GM10248 (cell line): ENCODE measurements at regions not wholly inside any gene's neighbourhood (a gene's known extent, or its start where the extent isn't known, plus 50 kb on each side); places are given as distances from the start of the nearest gene placed in this dataset.

Source experiments
- CTCF ChIA-PET: fragments of 300-600 bp; sonication (Branson Sonifier 250); formaldehyde crosslinking; extraction: SDS; loops from one replicate; lab custom pipeline; 2021; ENCODE audit warnings: antibody characterized with exemption; lab: Yijun Ruan, JAX
- POLR2A ChIA-PET: fragments of 350-650 bp; sonication (Branson Sonifier 250); formaldehyde crosslinking; extraction: SDS; loops from one replicate; lab custom pipeline; 2020; ENCODE audit warnings: antibody characterized with exemption; lab: Yijun Ruan, JAX
- DNase-seq: peaks from one replicate; pipeline ENCODE4 v3.0.0; 2012; ENCODE audit errors: extremely low spot score
- CTCF ChIP-seq: IDR thresholded peaks from 2 replicates; pipeline ENCODE4 v1.5.1; 2012; ENCODE audit warnings: mild to moderate bottlenecking, low read depth; ENCODE audit errors: extremely low read depth, missing control alignments, control extremely low read depth

GRCh38 chr16:24667244-24667764, 62.1 kb upstream of the TNRC6A start:
- ChIA-PET POLR2A (interaction anchor here (0.5 kb wide), 1 partner anchor 58 kb away, joined by 6 read pairs; no protein-coding TSS in a partner anchor), CTCF (interaction anchor here (0.5 kb wide), 1 partner anchor 67 kb away, joined by 3 read pairs; no protein-coding TSS in a partner anchor)
- DNase-seq: no peak
- TF ChIP-seq CTCF: no peak

DNA sequence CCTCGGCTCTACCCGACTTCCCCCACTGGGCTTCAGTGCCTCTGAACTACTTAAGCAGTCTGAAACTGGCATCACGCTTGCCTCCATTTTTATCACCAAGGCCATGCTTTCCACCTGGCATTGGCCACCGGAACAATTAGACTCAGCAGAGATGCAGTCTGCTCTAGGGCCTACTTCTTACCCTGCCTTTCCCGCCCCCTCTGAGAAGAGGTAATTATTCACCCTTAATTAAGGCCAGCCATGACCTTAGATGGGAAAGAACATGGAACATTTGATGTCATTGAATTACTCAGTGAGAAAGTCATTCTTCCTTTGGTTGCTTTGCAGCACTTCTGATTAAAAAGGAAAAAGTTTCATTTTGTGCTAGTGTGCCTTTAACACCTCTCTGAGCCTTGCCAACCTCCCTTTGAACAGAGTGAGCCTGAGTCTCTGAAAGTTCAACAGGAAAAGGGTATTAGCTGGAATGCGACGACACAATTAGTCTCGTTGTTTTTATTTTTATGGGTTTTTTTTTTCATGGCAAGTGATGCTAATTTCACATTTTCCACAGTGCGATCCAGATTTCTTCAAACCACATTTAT, 60.9 kb upstream of the TNRC6A start:
- ChIA-PET CTCF (interaction anchor here (1.0 kb wide), 1 partner anchor 116 kb away, joined by 3 read pairs; no protein-coding TSS in a partner anchor), POLR2A (no interaction called here)
- no peak for DNase-seq
- no peak for TF ChIP-seq CTCF

GRCh38 chr16:24670623-24671454, 58.6 kb upstream of the TNRC6A start:
- ChIA-PET POLR2A (no interaction called here), CTCF (no interaction called here)
- TF ChIP-seq CTCF: no peak
- DNase-seq: peak; percentile 48

GRCh38 chr16:24671455-24671954, 57.9 kb upstream of the TNRC6A start:
- ChIA-PET CTCF (no interaction called here), POLR2A (no interaction called here)
- no peak for DNase-seq
- no peak for TF ChIP-seq CTCF

DNA sequence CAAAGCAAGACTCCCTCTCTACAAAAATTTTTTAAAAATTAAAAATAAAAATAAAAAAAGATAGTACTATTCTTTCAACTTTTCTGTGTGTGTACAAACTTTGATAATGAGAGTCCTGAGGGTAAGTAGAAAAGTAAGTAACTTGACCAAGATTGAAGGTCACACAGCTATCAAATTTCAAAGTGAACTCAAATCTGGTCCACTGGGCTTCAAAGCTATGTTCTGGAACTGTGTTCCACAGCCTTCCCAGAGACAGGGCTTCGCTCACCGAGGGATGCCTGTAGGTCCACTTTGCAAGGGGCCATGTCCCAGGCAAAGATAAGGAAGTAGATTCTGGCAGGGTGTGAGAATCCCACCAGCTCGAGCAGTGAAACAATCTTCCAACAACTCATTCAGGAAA, 56.3 kb upstream of the TNRC6A start:
- TF ChIP-seq CTCF: no peak
- POLR2A ChIA-PET: no interaction called here
- CTCF ChIA-PET: no interaction called here
- no peak for DNase-seq

- no peak for DNase-seq
- ChIA-PET CTCF (no interaction called here), POLR2A (no interaction called here)
- no peak for TF ChIP-seq CTCF
Observed at GRCh38 chr16:24674877-24675276, 54.6 kb upstream of the TNRC6A start.
